Prostate gland (tissue), 2 donors: ENCODE measurements at regions not wholly inside any gene's neighbourhood (a gene's known extent, or its start where the extent isn't known, plus 50 kb on each side); places are given as distances from the start of the nearest gene placed in this dataset.

Experiments used
- DNase-seq: peaks from one replicate; pipeline ENCODE4 v3.0.0-alpha.2; 2019; ENCODE audit warnings: low spot score
- H3K27ac ChIP-seq, 2 donors: fragments of 200-600 bp; sonication (generic); 2 replicates each; pipeline ENCODE4 v1.5.1; 2017 to 2019
- H3K27me3 ChIP-seq: fragments of 200-600 bp; sonication (generic); replicated peaks from 2 replicates; pipeline ENCODE4 v1.5.1; 2019; ENCODE audit not compliant: insufficient read depth
- H3K36me3 ChIP-seq, 2 donors: fragments of 200-600 bp; sonication (generic); 1 replicate in 1 of 2; 2 replicates in 1 of 2; pipeline versions ENCODE4 v1.5.1 to v1.8.1; 2017 to 2019
- H3K4me1 ChIP-seq: fragments of 200-600 bp; sonication (generic); replicated peaks from 2 replicates; pipeline ENCODE4 v1.5.1; 2019
- H3K4me3 ChIP-seq, 2 donors: fragments of 200-600 bp; sonication (generic); 2 replicates each; pipeline ENCODE4 v1.5.1; 2017 to 2019
- H3K9me3 ChIP-seq: fragments of 200-600 bp; sonication (generic); 2 replicates; pipeline ENCODE4 v1.5.1; 2017
- CTCF ChIP-seq, 4 experiments: fragments of 200-600 bp in 2 of 4; fragments of 450-650 bp in 2 of 4; sonication (generic) in 2 of 4; IDR thresholded peaks; 1 replicate in 3 of 4; 2 replicates in 1 of 4; pipeline ENCODE4 v1.5.1; 2016 to 2019; ENCODE audit warnings: antibody characterized with exemption in 4 of 4, mild to moderate bottlenecking in 2 of 4, moderate library complexity in 2 of 4
- POLR2A ChIP-seq: fragments of 450-650 bp; IDR thresholded peaks from one replicate; pipeline ENCODE4 v1.6.1; 2016; ENCODE audit warnings: antibody characterized with exemption, mild to moderate bottlenecking
- POLR2AphosphoS5 ChIP-seq: sonication (generic); formaldehyde crosslinking; IDR thresholded peaks from one replicate; pipeline ENCODE4 v1.6.1; 2017; ENCODE audit warnings: antibody characterized with exemption
- WGBS: methylation state at CpG from one replicate; pipeline ENCODE4 v1.1.5; 2018; 5-methylcytosine and 5-hydroxymethylcytosine counted together
- intact Hi-C: fragments of 100-400 bp; cut with DNase I; formaldehyde crosslinking; loops from one replicate; pipeline ENCODE4 v1.14.2; 2022

- intact Hi-C loops: no loop called here
- no peaks in the 10 kb centered on the region for H3K27me3 ChIP-seq
- no peaks in the 10 kb centered on the region for H3K36me3 ChIP-seq
- H3K4me1 ChIP-seq: no peaks in the 10 kb centered on the region
- H3K27ac ChIP-seq: no peak overlapping the region
- no peak overlapping the region for H3K4me3 ChIP-seq
- 72% methylated on average over 4 of the region's 4 CpGs for WGBS
- no peak for DNase-seq
- no peaks in the 10 kb centered on the region for H3K9me3 ChIP-seq
- TF ChIP-seq POLR2A (no peak), POLR2AphosphoS5 (no peak), CTCF (IDR thresholded peaks at IDR 0.05) (no peak)
Measured at GRCh38 chr6:9576521-9576920, 838.4 kb downstream of the TFAP2A start.

- no peaks in the 10 kb centered on the region for H3K27me3 ChIP-seq
- intact Hi-C loops: no loop called here
- no peaks in the 10 kb centered on the region for H3K4me1 ChIP-seq
- H3K27ac ChIP-seq: no peak overlapping the region
- H3K9me3 ChIP-seq: no peaks in the 10 kb centered on the region
- DNase-seq: no peak
- H3K4me3 ChIP-seq: no peak overlapping the region
- H3K36me3 ChIP-seq: no peaks in the 10 kb centered on the region
- TF ChIP-seq POLR2A (no peak), CTCF (IDR thresholded peaks at IDR 0.05) (no peak)
Measured at GRCh38 chr6:9566096-9566495, 848.8 kb downstream of the TFAP2A start.

GRCh38 chr6:9564021-9564420, 850.9 kb downstream of the TFAP2A start:
- no peak for DNase-seq
- H3K27me3 ChIP-seq: no peaks in the 10 kb centered on the region

GRCh38 chr6:9563568-9563967, 851.3 kb downstream of the TFAP2A start:
- WGBS: 77% methylated on average over 1 of the region's 1 CpG

More at GRCh38 chr6:9564021-9564420, 850.9 kb downstream of the TFAP2A start:
- WGBS: 31% methylated on average over 3 of the region's 3 CpGs
- Histone ChIP-seq H3K36me3 (no peaks in the 10 kb centered on the region), H3K4me3 (no peak overlapping the region), H3K9me3 (no peaks in the 10 kb centered on the region), H3K27ac (no peak overlapping the region), H3K4me1 (no peaks in the 10 kb centered on the region)
- intact Hi-C loops: no loop called here
- TF ChIP-seq POLR2AphosphoS5 (no peak), POLR2A (no peak), CTCF (IDR thresholded peaks at IDR 0.05) (no peak)

GRCh38 chr6:9554806-9555205, 860.1 kb downstream of the TFAP2A start:
- Histone ChIP-seq H3K9me3 (no peaks in the 10 kb centered on the region), H3K36me3 (no peaks in the 10 kb centered on the region), H3K27ac (no peak overlapping the region), H3K27me3 (no peaks in the 10 kb centered on the region), H3K4me3 (no peak overlapping the region), H3K4me1 (no peaks in the 10 kb centered on the region)
- no peak for TF ChIP-seq CTCF (IDR thresholded peaks at IDR 0.05)
- no peak for TF ChIP-seq POLR2AphosphoS5
- TF ChIP-seq POLR2A: no peak
- no peak for DNase-seq
- intact Hi-C loops: no loop called here

More at GRCh38 chr6:9563568-9563967, 851.3 kb downstream of the TFAP2A start:
- intact Hi-C loops: no loop called here
- no peaks in the 10 kb centered on the region for H3K9me3 ChIP-seq
- no peaks in the 10 kb centered on the region for H3K4me1 ChIP-seq
- TF ChIP-seq POLR2AphosphoS5: no peak
- no peak for TF ChIP-seq POLR2A
- DNase-seq: no peak
- no peaks in the 10 kb centered on the region for H3K36me3 ChIP-seq
- H3K27ac ChIP-seq: no peak overlapping the region
- no peak overlapping the region for H3K4me3 ChIP-seq
- H3K27me3 ChIP-seq: no peaks in the 10 kb centered on the region
